NCI-H748 (cell line): ENCODE measurements at regions not wholly inside any gene's neighbourhood (a gene's known extent, or its start where the extent isn't known, plus 50 kb on each side); places are given as distances from the start of the nearest gene placed in this dataset.
A peak's percentile ranks its signal among the peaks of the same experiment; 100 is the strongest.

Experiments used
- DNase-seq: peaks from one replicate; lab custom pipeline; 2025; ENCODE audit not compliant: unreplicated experiment; lab: John Stamatoyannopoulos, UW

DNA sequence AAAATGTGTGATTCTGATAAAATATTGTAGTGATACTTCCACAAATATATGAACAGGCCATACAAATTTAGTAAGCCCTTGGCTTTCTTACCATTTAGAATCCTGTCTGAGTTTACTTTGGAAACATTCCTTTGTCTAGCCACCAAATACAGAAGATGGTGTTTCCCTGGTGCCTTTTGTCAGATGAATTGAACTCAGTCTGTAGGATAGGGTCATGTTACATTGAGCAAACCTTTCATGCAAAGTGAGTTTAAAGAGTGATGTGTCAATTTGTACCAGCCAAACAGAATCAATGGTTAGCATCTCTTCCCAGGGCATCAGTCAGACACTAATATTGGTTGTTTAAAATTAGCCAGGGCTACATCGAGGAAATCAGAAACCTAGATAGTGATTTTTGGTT lies 1443.4 kb downstream of the ARAP2 start:
- DNase-seq, result peak; percentile 40

GRCh38 chr4:34814266-34814665 lies 1430.0 kb downstream of the ARAP2 start:
- DNase-seq, result no peak

DNA sequence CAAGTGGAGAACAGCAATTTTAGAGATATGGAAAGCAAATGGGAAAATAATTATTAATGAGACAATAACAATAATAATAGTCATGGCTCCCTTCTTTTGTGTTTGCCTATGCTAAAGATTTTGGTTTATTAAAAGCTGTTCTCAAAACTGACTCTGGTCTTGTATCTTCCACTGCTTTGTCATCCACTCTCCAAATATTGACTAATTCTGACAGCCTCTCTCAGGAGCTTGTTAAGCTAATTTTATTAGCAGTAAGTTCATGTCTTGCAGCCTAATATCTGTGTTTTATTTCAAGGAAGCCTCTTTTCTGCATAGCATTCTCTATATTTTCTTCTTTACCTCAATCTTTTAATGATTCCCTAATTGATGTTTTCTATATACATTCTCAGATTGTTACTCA lies 1419.8 kb downstream of the ARAP2 start:
- DNase-seq, result no peak

DNA sequence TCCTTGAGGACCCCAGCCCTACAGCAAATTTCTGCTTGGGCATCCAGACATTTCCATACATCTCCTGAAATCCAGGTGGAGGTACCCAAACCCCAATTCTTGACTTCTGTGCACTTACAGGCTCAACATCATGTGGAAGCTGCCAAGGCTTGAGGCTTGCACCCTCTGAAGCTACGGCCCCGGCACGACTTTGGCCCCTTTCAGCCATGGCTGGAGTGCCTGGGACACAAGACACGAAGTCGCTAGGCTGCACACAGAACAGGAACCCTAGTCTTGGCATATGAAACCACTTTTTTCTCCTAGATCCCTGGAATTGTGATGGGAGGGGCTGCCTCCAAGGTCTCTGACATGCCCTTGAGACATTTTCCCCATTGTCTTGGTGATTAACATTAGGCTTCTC lies 1417.7 kb downstream of the ARAP2 start:
- DNase-seq, result no peak

GRCh38 chr4:34845926-34846325 lies 1398.4 kb downstream of the ARAP2 start:
- no peak for DNase-seq

GRCh38 chr4:34850421-34850820 lies 1393.9 kb downstream of the ARAP2 start:
- DNase-seq, result no peak

GRCh38 chr4:34850968-34851367 lies 1393.3 kb downstream of the ARAP2 start:
- no peak for DNase-seq

DNA sequence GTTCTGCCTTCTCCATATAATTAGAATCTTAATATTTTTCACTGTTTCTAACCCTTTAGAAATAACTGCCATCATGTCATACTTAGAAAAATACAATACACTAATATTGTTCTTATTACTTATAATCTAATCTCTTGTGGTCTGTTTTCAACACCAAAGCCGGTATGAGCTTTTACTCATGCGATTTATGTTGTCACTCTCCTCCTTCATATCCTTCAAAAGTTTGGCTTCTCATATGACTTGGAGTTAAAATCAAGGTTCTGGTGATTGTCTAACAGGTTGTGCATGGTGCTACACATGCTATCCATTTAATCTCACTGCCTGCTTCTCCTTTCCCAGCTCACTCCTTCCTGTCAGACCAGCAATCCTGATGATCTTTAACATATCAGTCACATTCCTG lies 1392.9 kb downstream of the ARAP2 start:
- DNase-seq, result no peak

GRCh38 chr4:34854451-34854850 lies 1389.9 kb downstream of the ARAP2 start:
- no peak for DNase-seq

DNA sequence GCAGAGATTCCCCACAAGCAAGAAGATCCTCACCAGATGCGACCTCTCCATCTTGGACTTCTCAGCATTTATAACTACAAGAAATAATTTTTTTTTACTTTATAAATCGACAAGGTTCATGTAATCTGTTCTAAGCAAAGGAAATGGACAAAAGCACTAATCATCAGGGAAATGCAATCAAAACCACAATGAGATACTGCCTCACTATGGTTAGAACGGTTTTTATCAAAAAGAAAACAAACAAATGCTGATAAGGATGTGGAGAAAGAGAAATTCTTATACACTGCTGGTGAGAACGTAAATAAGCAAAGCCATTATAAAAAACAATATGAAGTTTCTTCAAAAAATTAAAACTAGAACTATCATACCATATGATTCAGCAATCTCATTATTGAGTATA lies 1382.6 kb downstream of the ARAP2 start:
- no peak for DNase-seq

DNA sequence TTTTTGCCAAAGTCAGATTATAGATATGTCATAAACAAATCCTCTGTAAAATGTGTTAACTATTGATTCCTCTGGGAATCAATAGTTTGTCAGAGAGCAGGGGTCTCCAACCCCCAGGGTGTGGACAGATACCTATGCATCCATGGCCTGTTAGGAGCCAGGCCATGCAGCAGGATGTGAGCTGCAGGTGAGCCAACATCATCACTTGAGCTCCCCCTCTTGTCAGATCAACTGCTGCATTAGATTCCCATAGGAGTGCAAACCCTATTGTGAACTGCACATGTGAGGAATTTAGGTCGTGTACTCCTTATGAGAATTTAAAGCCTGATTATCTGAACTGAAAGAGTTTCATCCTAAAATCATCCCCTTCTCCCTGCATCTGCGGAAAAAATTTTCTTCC lies 1365.4 kb downstream of the ARAP2 start:
- DNase-seq, result peak; percentile 9

DNA sequence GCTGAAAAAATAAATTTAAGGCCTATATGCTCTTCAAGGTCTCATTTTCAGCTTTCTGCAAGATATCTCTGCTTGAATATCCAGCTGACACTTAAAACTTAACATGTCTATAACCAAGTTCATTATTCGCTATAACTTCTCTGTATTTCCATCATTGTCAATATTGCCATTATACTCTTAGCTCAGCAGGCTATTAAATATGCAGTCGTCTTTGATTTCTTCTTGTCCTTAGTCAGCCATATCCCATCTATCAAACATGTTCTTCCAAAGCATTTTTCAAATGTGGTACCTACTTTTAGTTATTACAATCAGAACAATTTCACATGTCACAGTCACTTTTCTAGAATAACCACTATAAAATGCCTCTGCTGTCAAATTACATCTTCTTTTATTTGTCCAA lies 1364.1 kb downstream of the ARAP2 start:
- no peak for DNase-seq

DNA sequence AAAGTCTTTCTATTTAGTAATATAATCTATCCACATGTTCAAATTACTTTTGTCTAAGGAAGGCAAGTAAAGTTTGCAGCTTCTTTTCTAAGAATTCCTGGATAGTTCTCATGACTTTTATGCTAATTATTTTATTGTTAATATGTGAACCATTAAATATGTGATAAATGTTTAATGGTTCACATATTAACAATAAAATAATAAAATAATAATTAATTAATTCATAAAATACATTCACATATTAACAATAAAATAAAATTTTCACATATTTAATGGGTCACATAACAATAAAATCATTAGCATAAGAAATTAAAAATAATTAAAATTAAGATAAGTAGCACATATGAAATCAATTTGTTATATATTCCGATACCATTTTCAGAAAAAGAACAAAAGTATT lies 1352.4 kb downstream of the ARAP2 start:
- no peak for DNase-seq

DNA sequence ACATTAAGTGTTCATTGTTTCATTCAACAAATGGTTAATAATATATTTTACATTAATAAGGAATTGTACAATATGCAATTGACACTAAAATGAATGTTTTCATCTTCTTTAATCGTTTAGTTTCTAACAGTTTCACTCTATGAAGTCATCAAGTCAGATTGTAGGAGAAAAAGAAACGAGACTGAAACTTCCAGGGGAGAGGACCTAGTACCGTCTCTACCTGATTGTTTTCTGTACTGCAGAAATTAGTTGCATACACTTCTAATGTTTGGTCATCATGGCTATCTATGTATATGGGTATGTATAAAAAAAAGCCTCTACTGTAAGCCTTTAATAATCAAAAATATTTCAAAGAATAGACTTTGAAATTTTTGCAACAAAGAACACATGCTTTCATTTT lies 1350.9 kb downstream of the ARAP2 start:
- DNase-seq, result no peak

DNA sequence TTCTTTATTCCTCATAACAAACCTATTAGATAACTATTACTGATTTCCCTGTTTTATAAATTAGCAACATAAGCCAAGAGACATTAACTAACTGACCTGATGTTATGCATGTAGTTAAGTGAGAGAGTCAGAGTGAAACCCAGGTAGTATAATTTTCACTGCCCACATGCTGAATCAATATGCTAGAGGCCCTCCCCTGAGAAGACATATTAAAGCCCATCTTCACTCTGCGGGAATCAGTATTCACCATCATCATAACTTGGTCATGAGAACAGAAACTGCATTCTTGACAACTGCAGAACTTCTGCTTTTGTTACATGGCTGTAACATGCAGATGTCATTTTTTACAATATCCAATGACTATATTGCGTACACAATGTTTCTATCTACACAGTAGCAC lies 1324.3 kb downstream of the ARAP2 start:
- DNase-seq, result no peak

DNA sequence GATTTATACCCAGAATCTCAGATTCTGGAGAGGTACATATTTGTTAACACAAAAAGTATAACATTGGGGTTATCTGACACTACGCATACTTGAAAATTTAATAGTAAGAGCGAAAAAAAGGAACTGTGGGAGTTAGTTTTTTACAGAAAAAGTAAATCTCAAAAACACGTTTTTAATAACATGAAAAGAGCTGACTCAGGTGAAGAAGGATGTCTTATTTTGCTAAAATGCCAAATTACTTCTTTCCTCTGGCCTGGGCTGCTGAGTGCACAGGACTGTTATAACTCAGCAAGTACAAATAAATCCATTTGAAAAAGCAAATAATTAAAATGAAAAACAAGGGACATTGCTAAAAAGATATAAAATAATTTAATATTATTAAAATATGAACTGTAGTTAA lies 1322.9 kb downstream of the ARAP2 start:
- DNase-seq, result no peak

DNA sequence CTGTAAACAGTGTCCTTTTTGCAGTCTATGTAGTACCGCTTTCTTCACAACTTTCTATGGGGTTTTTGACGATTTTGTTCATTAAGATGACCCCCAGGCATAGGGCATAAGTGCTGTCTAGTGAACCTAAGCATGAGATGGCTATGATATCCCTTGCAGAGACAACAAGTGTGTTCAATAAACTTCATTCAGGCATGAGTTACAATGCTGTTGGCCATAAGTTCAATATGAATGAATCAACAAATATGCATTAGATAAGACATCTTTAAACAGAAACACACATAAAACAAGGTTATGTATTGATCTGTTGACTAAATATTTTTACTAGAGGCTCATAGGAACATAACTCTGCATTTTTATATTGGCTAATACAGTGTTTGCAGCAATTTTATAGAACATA lies 1322.0 kb downstream of the ARAP2 start:
- no peak for DNase-seq

GRCh38 chr4:34932591-34932990 lies 1311.7 kb downstream of the ARAP2 start:
- DNase-seq, result no peak

GRCh38 chr4:34935739-34936138 lies 1308.6 kb downstream of the ARAP2 start:
- DNase-seq, result no peak

DNA sequence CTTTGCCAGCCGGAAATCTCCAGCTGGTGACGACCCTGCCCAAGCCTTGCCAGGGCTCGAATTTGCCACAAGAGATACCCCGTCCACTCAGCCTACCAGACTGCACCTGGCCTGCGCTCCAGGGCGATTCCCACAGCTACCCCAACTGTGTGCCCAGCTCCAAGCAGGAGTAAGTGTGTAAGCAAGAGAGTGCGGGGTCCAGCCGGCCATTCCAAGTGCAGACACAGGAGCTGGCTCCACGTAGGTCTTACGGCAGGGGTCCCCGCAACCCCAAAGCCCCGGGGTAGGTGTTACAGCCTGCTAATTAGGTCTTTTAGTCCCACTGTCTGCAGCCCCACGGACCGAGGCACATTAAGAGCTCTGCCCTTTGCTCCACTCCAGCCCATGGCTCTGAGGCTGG lies 1305.2 kb downstream of the ARAP2 start:
- no peak for DNase-seq

DNA sequence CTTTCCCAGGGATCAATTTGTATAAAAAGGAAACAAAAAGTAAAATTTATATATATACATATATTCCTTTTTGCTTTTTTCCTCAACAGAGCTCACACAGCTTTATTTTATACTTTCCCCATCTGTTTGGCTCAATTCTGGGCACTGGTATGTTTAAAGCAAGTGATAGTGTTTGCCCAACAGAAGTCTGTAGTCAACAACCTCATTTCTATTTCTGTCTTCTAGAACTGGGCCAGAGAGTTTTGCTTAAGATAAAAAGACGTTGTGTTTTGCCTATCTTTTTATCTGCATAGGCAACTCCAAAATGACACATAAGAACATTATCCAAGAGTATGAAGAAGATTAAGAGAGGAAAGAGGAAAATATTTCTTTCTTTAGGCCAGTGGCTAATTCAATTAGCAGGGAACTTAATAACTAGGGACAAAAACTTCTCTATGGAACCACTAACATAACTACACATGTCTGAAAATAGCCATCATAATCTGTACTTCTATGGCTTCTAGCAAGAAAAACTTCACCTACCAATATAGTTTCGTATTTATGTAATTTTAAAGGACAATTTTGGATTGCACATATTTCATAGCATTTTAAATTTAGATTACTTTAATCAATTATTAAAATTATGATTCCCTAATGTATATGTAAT lies 1300.5 kb downstream of the ARAP2 start:
- DNase-seq, result no peak

DNA sequence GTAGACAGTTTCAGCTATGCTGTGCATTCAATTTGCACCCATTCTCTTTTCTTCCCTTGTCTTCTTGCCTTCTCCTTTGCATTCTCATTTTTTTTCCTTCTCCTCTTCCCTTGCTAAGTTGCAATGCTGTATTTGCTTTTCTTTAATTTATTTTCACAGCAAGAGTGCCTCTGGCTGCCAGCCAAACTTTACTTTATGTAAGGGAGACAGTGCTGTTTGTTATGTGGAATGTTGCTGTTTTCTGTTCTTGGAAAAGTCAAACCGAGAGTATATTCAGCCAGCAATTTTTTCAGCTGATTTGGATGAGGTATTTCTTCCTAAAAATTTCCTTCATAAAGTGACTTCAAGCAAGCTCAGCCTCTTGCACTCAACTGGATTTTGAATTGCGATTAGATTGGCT lies 1293.4 kb downstream of the ARAP2 start:
- DNase-seq, result peak; percentile 40

GRCh38 chr4:34953145-34953799 lies 1291.0 kb downstream of the ARAP2 start:
- no peak for DNase-seq
